Caco-2 (cell line): ENCODE measurements at regions not wholly inside any gene's neighbourhood (a gene's known extent, or its start where the extent isn't known, plus 50 kb on each side); places are given as distances from the start of the nearest gene placed in this dataset.
A peak's percentile ranks its signal among the peaks of the same experiment; 100 is the strongest.

ENCODE experiments used
- BruUV-seq: library from RNA; stranded (reverse); fragments of 400-500 nt; replicated peaks from 2 replicates; lab custom pipeline; 2021; lab: Mats Ljungman, UMichigan
- CTCF ChIA-PET: fragments of 300-600 bp; sonication (Branson Sonifier 250); formaldehyde crosslinking; loops from one replicate; lab custom pipeline; 2022; ENCODE audit warnings: antibody characterized with exemption; lab: Charles Lee
- POLR2A ChIA-PET: fragments of 300-600 bp; sonication (Branson Sonifier 250); formaldehyde crosslinking; loops from one replicate; lab custom pipeline; 2022; ENCODE audit warnings: antibody characterized with exemption; lab: Charles Lee
- DNase-seq, 2 experiments: peaks; one replicate each; pipeline versions ENCODE4 v3.0.0 to v3.0.0-alpha.2; 2020 to 2022
- H3K27me3 ChIP-seq: replicated peaks from 2 replicates; pipeline ENCODE4 v1.6.0; 2011; ENCODE audit warnings: low read length; ENCODE audit not compliant: control insufficient read depth, insufficient read depth
- H3K36me3 ChIP-seq: 2 replicates; pipeline ENCODE4 v1.5.1; 2011; ENCODE audit warnings: low read length; ENCODE audit not compliant: control insufficient read depth, insufficient read depth
- H3K4me1 ChIP-seq: fragments of 250-450 bp; sonication (Bioruptor Pico); 2 replicates; pipeline ENCODE4 v1.5.1; 2020; ENCODE audit warnings: mild to moderate bottlenecking
- H3K4me3 ChIP-seq: 2 replicates; pipeline ENCODE4 v1.5.1; 2011; ENCODE audit warnings: low read depth, mild to moderate bottlenecking, control low read depth, low read length
- H3K9me3 ChIP-seq: fragments of 250-450 bp; sonication (Bioruptor Pico); 2 replicates; pipeline ENCODE4 v1.5.1; 2020; ENCODE audit warnings: mild to moderate bottlenecking, moderate library complexity
- H3K27ac Mint-ChIP-seq: one replicate; pipeline ENCODE4 v1.8.0; 2022; ENCODE audit warnings: mixed read lengths; ENCODE audit not compliant: unreplicated experiment
- H3K27me3 Mint-ChIP-seq: one replicate; pipeline ENCODE4 v1.8.0; 2022; ENCODE audit warnings: mixed read lengths; ENCODE audit not compliant: insufficient read depth, unreplicated experiment
- H3K36me3 Mint-ChIP-seq: one replicate; pipeline ENCODE4 v1.8.0; 2022; ENCODE audit warnings: mild to moderate bottlenecking, mixed read lengths; ENCODE audit not compliant: insufficient read depth, unreplicated experiment
- H3K4me1 Mint-ChIP-seq: one replicate; pipeline ENCODE4 v1.8.0; 2022; ENCODE audit warnings: low read depth, mixed read lengths; ENCODE audit not compliant: unreplicated experiment
- H3K4me3 Mint-ChIP-seq: one replicate; pipeline ENCODE4 v1.8.0; 2022; ENCODE audit warnings: mild to moderate bottlenecking, moderate library complexity, mixed read lengths; ENCODE audit not compliant: unreplicated experiment
- H3K9me3 Mint-ChIP-seq: one replicate; pipeline ENCODE4 v1.8.0; 2022; ENCODE audit warnings: mixed read lengths; ENCODE audit not compliant: unreplicated experiment
- CTCF ChIP-seq, 2 experiments: fragments of 200-600 bp in 1 of 2; IDR thresholded peaks; 1 replicate in 1 of 2; 2 replicates in 1 of 2; pipeline versions ENCODE4 v1.5.1 to v1.8.0; 2011 to 2022; ENCODE audit warnings: antibody characterized with exemption in 1 of 2, control low read depth in 1 of 2, inconsistent platforms in 1 of 2, low read depth in 1 of 2, low read length in 1 of 2, mild to moderate bottlenecking in 1 of 2, moderate library complexity in 1 of 2; ENCODE audit not compliant: insufficient read depth in 1 of 2, severe bottlenecking in 1 of 2, unreplicated experiment in 1 of 2
- intact Hi-C: fragments of 100-400 bp; cut with micrococcal nuclease; formaldehyde crosslinking; loops from one replicate; pipeline ENCODE4 v1.10.0; 2022; ENCODE audit not compliant: unreplicated experiment

GRCh38 chr3:152097770-152098169, 171.0 kb upstream of the MBNL1 start:
- Histone ChIP-seq H3K36me3 (no peaks in the 10 kb centered on the region), H3K27me3 (no peaks in the 10 kb centered on the region), H3K4me3 (no peak overlapping the region), H3K9me3 (no peaks in the 10 kb centered on the region), H3K4me1 (no peaks in the 10 kb centered on the region)
- H3K4me1 Mint-ChIP-seq, result no peaks in the 10 kb centered on the region
- ChIA-PET CTCF (interaction anchor here (0.6 kb wide), 1 partner anchor 22 kb away, joined by 4 read pairs; no protein-coding TSS in a partner anchor), POLR2A (no interaction called here)
- no peak overlapping the region for H3K4me3 Mint-ChIP-seq
- no peaks in the 10 kb centered on the region for H3K36me3 Mint-ChIP-seq
- BruUV-seq, result no TSS peak
- H3K27ac Mint-ChIP-seq, result no peak overlapping the region
- H3K9me3 Mint-ChIP-seq, result no peaks in the 10 kb centered on the region
- no peak for TF ChIP-seq CTCF (IDR thresholded peaks at IDR 0.05; ENCODE audit: insufficient read depth in 1 of 2, low read depth in 1 of 2, low read length in 1 of 2, severe bottlenecking in 1 of 2, unreplicated experiment in 1 of 2)
- intact Hi-C loops, result no loop called here
- DNase-seq, result no peak
- H3K27me3 Mint-ChIP-seq, result no peaks in the 10 kb centered on the region

- no peak overlapping the region for H3K4me3 Mint-ChIP-seq
- peak in 1 of 2 experiments; percentile 8 for DNase-seq
- H3K9me3 Mint-ChIP-seq, result no peaks in the 10 kb centered on the region
- BruUV-seq, result no TSS peak
- intact Hi-C loops, result no loop called here
- peaks cover 6% of the 10 kb centered on the region for H3K4me1 Mint-ChIP-seq
- Histone ChIP-seq H3K9me3 (no peaks in the 10 kb centered on the region), H3K4me3 (no peak overlapping the region), H3K27me3 (no peaks in the 10 kb centered on the region), H3K4me1 (0 out of 2 replicates have a peak, but pooled peaks cover 5% of the 10 kb centered on the region), H3K36me3 (no peaks in the 10 kb centered on the region)
- ChIA-PET POLR2A (no interaction called here), CTCF (no interaction called here)
- no peak overlapping the region for H3K27ac Mint-ChIP-seq
- no peaks in the 10 kb centered on the region for H3K36me3 Mint-ChIP-seq
- H3K27me3 Mint-ChIP-seq, result no peaks in the 10 kb centered on the region
- no peak for TF ChIP-seq CTCF (IDR thresholded peaks at IDR 0.05; ENCODE audit: insufficient read depth in 1 of 2, low read depth in 1 of 2, low read length in 1 of 2, severe bottlenecking in 1 of 2, unreplicated experiment in 1 of 2)
These were observed 168.1 kb upstream of the MBNL1 start for GRCh38 chr3:152100491-152101132.

- no peaks in the 10 kb centered on the region for H3K9me3 Mint-ChIP-seq
- H3K27ac Mint-ChIP-seq, result no peak overlapping the region
- H3K36me3 ChIP-seq, result no peaks in the 10 kb centered on the region
- H3K36me3 Mint-ChIP-seq, result no peaks in the 10 kb centered on the region
- no peaks in the 10 kb centered on the region for H3K27me3 ChIP-seq
- ChIA-PET CTCF (no interaction called here), POLR2A (no interaction called here)
- DNase-seq, result no peak
- no peak overlapping the region for H3K4me3 Mint-ChIP-seq
- no peaks in the 10 kb centered on the region for H3K27me3 Mint-ChIP-seq
- TF ChIP-seq CTCF (IDR thresholded peaks at IDR 0.05; ENCODE audit: insufficient read depth in 1 of 2, low read depth in 1 of 2, low read length in 1 of 2, severe bottlenecking in 1 of 2, unreplicated experiment in 1 of 2), result no peak
- intact Hi-C loops, result no loop called here
- H3K4me3 ChIP-seq, result no peak overlapping the region
- BruUV-seq, result no TSS peak
- 0 out of 2 replicates have a peak, but pooled peaks cover 8% of the 10 kb centered on the region for H3K4me1 ChIP-seq
- no peaks in the 10 kb centered on the region for H3K9me3 ChIP-seq
- H3K4me1 Mint-ChIP-seq, result peaks cover 7% of the 10 kb centered on the region
These were observed 166.3 kb upstream of the MBNL1 start for GRCh38 chr3:152102410-152102809.
